GM19455 (cell line): ENCODE measurements at regions not wholly inside any gene's neighbourhood (a gene's known extent, or its start where the extent isn't known, plus 50 kb on each side); places are given as distances from the start of the nearest gene placed in this dataset.

Source experiments
- ATAC-seq: cut with Tn5 transposase; IDR thresholded peaks from one replicate; pipeline ENCODE4 v1.9.1; 2021; ENCODE audit not compliant: unreplicated experiment

DNA sequence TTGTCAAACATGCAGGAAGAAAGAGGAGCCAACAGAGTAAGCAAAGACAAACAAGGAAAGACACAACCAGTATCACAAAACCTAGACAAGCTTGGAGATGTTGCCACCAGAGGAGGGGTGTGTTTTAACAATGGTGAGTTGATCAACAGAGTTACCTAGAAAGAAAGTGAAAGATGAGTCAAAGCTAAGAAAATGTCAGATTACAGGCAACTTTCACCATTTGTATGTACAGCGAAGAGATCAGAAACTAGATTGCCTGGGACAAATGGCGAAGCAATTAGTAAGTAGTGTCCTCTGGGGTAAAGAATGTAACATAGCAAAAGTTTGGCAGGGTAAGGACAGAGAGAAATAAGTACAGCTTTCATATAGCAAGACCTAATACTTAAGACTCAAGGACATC lies 51.6 kb upstream of the POU3F2 start:
- ATAC-seq = peak; percentile 35

DNA sequence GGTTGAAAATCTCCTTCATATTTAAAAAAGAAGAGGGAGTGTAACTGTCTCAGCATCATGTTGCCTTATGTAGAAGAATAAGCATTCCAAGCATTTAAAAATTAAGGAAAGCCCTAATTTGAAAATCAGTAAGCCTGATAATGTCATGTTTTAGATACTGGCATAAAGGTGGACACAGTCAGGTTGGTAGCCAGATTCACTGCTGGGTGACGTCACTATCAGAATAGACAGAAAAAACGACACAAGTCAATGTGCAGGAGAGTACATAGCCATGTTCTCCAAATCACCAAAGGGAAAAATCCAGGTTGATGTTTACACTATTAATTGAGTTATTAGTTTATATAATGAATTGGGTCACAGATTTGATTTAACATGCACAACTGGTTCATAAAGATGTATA lies 50.8 kb upstream of the POU3F2 start:
- ATAC-seq = no peak
